Endothelial cell of umbilical vein (primary cell): ENCODE measurements at regions not wholly inside any gene's neighbourhood (a gene's known extent, or its start where the extent isn't known, plus 50 kb on each side); places are given as distances from the start of the nearest gene placed in this dataset.

Experiments
- BruUV-seq: library from RNA; stranded (reverse); fragments of 400-500 nt; replicated peaks from 2 replicates; lab custom pipeline; 2021; lab: Mats Ljungman, UMichigan
- CTCF ChIA-PET: fragments of 300-600, 350-600 bp; sonication (Branson Sonifier 250); formaldehyde crosslinking; loops from one replicate; lab custom pipeline; 2021; ENCODE audit warnings: antibody characterized with exemption, inconsistent platforms; lab: Charles Lee
- POLR2A ChIA-PET: fragments of 300-600, 350-600 bp; sonication (Branson Sonifier 250); formaldehyde crosslinking; loops from one replicate; lab custom pipeline; 2021; ENCODE audit warnings: antibody characterized with exemption, inconsistent platforms; lab: Charles Lee
- DNase-seq: peaks from one replicate; pipeline ENCODE4 v3.0.0-alpha.2; 2011; ENCODE audit warnings: low read depth, low spot score
- FAIRE-seq: peaks from 2 replicates; lab custom pipeline; 2011; peaks lifted over from hg19 to GRCh38; lab: Jason Lieb, UNC
- H2AFZ ChIP-seq: 2 replicates; pipeline ENCODE4 v1.6.0; 2012; ENCODE audit warnings: low read depth, low read length, control low read depth, inconsistent platforms
- H3K27ac ChIP-seq: 2 replicates; pipeline ENCODE4 v1.5.1; 2011; ENCODE audit warnings: low read depth, mild to moderate bottlenecking, control low read depth, low read length, moderate library complexity; ENCODE audit not compliant: insufficient read depth
- H3K27me3 ChIP-seq, 2 experiments: 2 replicates each; pipeline versions ENCODE4 v1.6.0 to v1.6.1; 2011; ENCODE audit warnings: low read length in 2 of 2, mixed read lengths in 1 of 2; ENCODE audit not compliant: control insufficient read depth in 2 of 2, insufficient read depth in 2 of 2
- H3K36me3 ChIP-seq, 2 experiments: 2 replicates in 1 of 2; 3 replicates in 1 of 2; pipeline ENCODE4 v1.5.1; 2011; ENCODE audit warnings: low read length in 2 of 2, mild to moderate bottlenecking in 1 of 2, moderate library complexity in 1 of 2; ENCODE audit not compliant: control insufficient read depth in 2 of 2, insufficient read depth in 2 of 2; ENCODE audit errors: extremely low read depth in 1 of 2
- H3K4me1 ChIP-seq: 3 replicates; pipeline ENCODE4 v1.5.1; 2011; ENCODE audit warnings: mild to moderate bottlenecking, low read length; ENCODE audit not compliant: control insufficient read depth, insufficient read depth; ENCODE audit errors: extremely low read depth
- H3K4me2 ChIP-seq: 2 replicates; pipeline ENCODE4 v1.6.1; 2011; ENCODE audit warnings: low read length, control low read depth, mixed read lengths; ENCODE audit not compliant: insufficient read depth
- H3K4me3 ChIP-seq, 3 experiments: fragments of 200-600 bp in 1 of 3; sonication (generic), shearing (Covaris generic) in 1 of 3; replicated peaks in 1 of 3; 2 replicates each; pipeline ENCODE4 v1.5.1; 2011 to 2016; ENCODE audit warnings: control low read depth in 3 of 3, low read length in 3 of 3, mild to moderate bottlenecking in 2 of 3, inconsistent platforms in 1 of 3, low read depth in 1 of 3, moderate library complexity in 1 of 3; ENCODE audit not compliant: insufficient read depth in 1 of 3
- H3K79me2 ChIP-seq: 2 replicates; pipeline ENCODE4 v1.6.0; 2012; ENCODE audit warnings: low read length, inconsistent platforms; ENCODE audit not compliant: control insufficient read depth, insufficient read depth
- H3K9ac ChIP-seq: replicated peaks from 2 replicates; pipeline ENCODE3; 2011; ENCODE audit warnings: low read length, control low read depth; ENCODE audit not compliant: insufficient read depth; ENCODE audit errors: extremely low read depth
- H3K9me1 ChIP-seq: replicated peaks from 3 replicates; pipeline ENCODE4 v1.6.0; 2011; ENCODE audit warnings: mild to moderate bottlenecking, low read length; ENCODE audit not compliant: control insufficient read depth, insufficient read depth; ENCODE audit errors: extremely low read depth
- H3K9me3 ChIP-seq: replicated peaks from 2 replicates; pipeline ENCODE4 v1.5.1; 2012; ENCODE audit warnings: low read length, inconsistent platforms; ENCODE audit not compliant: control insufficient read depth, insufficient read depth
- H4K20me1 ChIP-seq: replicated peaks from 2 replicates; pipeline ENCODE3; 2011; ENCODE audit warnings: mild to moderate bottlenecking, low read length; ENCODE audit not compliant: control insufficient read depth, insufficient read depth; ENCODE audit errors: extremely low read depth
- CTCF ChIP-seq, 2 donors: IDR thresholded peaks; 1 replicate in 1 of 2; 2 replicates in 1 of 2; pipeline ENCODE4 v1.5.1; 2011; ENCODE audit warnings: low read length in 2 of 2, mild to moderate bottlenecking in 2 of 2, moderate library complexity in 2 of 2, control low read depth in 1 of 2, inconsistent platforms in 1 of 2, low read depth in 1 of 2; ENCODE audit not compliant: insufficient read depth in 1 of 2; ENCODE audit errors: extremely low read depth in 1 of 2
- EZH2 ChIP-seq: IDR thresholded peaks from 2 replicates; pipeline ENCODE4 v1.6.1; 2012; ENCODE audit warnings: borderline replicate concordance, low read depth, mild to moderate bottlenecking, moderate library complexity, low read length, inconsistent platforms; ENCODE audit not compliant: severe bottlenecking
- FOS ChIP-seq: IDR thresholded peaks from 2 replicates; pipeline ENCODE4 v1.6.1; 2011; ENCODE audit warnings: mild to moderate bottlenecking, low read length, moderate library complexity, borderline replicate concordance; ENCODE audit not compliant: insufficient read depth
- GATA2 ChIP-seq: IDR thresholded peaks from 2 replicates; pipeline ENCODE4 v1.7.0; 2011; ENCODE audit warnings: low read depth, mild to moderate bottlenecking, moderate library complexity, mixed read lengths, low read length; ENCODE audit not compliant: insufficient read length, insufficient read depth
- JUN ChIP-seq: IDR thresholded peaks from 2 replicates; pipeline ENCODE4 v1.6.1; 2011; ENCODE audit warnings: borderline replicate concordance, low read depth; ENCODE audit not compliant: insufficient read length, insufficient read depth
- MAX ChIP-seq: IDR thresholded peaks from 2 replicates; pipeline ENCODE4 v1.6.1; 2011; ENCODE audit not compliant: insufficient read depth, insufficient read length
- MYC ChIP-seq: IDR thresholded peaks from one replicate; pipeline ENCODE4 v1.6.1; 2011; ENCODE audit warnings: mild to moderate bottlenecking, low read depth, low read length
- POLR2A ChIP-seq: IDR thresholded peaks from 2 replicates; pipeline ENCODE4 v1.6.1; 2012; ENCODE audit warnings: low read depth, mild to moderate bottlenecking, control low read depth, low read length
- POLR2AphosphoS5 ChIP-seq: IDR thresholded peaks from 2 replicates; pipeline ENCODE4 v1.6.1; 2012; ENCODE audit warnings: low read depth, mild to moderate bottlenecking, control low read depth, low read length, moderate library complexity; ENCODE audit not compliant: insufficient read depth
- dilution Hi-C: fragments of 300-500 bp; cut with MboI; formaldehyde crosslinking; loops from one replicate; pipeline ENCODE4 v1.15.0; 2019; ENCODE audit warnings: low sequenced_read_pairs; ENCODE audit not compliant: extremely low pct_ligation_motif_present
- intact Hi-C: fragments of 100-400 bp; cut with micrococcal nuclease; formaldehyde crosslinking; loops from one replicate; pipeline ENCODE4 v1.10.0; 2022

- CTCF ChIA-PET: interaction anchor here (1.5 kb wide), 1 partner anchor 13 kb away, joined by 3 read pairs; no protein-coding TSS in a partner anchor
- BruUV-seq: no TSS peak
- FAIRE-seq (no peak), DNase-seq (no peak)
- intact Hi-C loops (no loop called here), dilution Hi-C loops (no loop called here)
- H3K4me2 ChIP-seq: no peak overlapping the region
- H3K27me3 ChIP-seq: no peaks in the 10 kb centered on the region
- TF ChIP-seq CTCF (IDR thresholded peaks at IDR 0.05; ENCODE audit: extremely low read depth in 1 of 2, insufficient read depth in 1 of 2, low read depth in 1 of 2, low read length in 2 of 2) (no peak), FOS (no peak), POLR2AphosphoS5 (no peak), POLR2A (no peak), GATA2 (no peak), MAX (no peak), MYC (no peak), JUN (no peak), EZH2 (no peak)
- no peaks in the 10 kb centered on the region for H3K79me2 ChIP-seq
- H3K4me3 ChIP-seq: no peak overlapping the region
- POLR2A ChIA-PET: no interaction called here
- no peaks in the 10 kb centered on the region for H3K4me1 ChIP-seq
- peaks cover 0 to 3% of the 10 kb centered on the region in 2 experiments for H3K36me3 ChIP-seq
- no peak overlapping the region for H2AFZ ChIP-seq
- H3K9ac ChIP-seq: no peak overlapping the region
- no peaks in the 10 kb centered on the region for H3K9me3 ChIP-seq
- no peak overlapping the region for H3K27ac ChIP-seq
- no peaks in the 10 kb centered on the region for H3K9me1 ChIP-seq
- no peaks in the 10 kb centered on the region for H4K20me1 ChIP-seq
These were observed 257.4 kb downstream of the HTR1B start for GRCh38 chr6:77205936-77206335.
